H4 (cell line): ENCODE measurements at regions not wholly inside any gene's neighbourhood (a gene's known extent, or its start where the extent isn't known, plus 50 kb on each side); places are given as distances from the start of the nearest gene placed in this dataset.
"Not testable (repeated sequence)": the region's sequence is repeated elsewhere in the genome, so short reads cannot be mapped to it uniquely, and the experiment has no call there.

Experiments
- DNase-seq: peaks from one replicate; pipeline ENCODE4 v3.0.0-alpha.2; 2015; ENCODE audit warnings: low spot score

- DNase-seq, result peak; percentile 8
Measured at GRCh38 chr1:191498318-191498717, 659.9 kb upstream of the RGS18 start.

GRCh38 chr1:191498825-191499224 is 659.4 kb upstream of the RGS18 start:
- DNase-seq, result no peak

DNA sequence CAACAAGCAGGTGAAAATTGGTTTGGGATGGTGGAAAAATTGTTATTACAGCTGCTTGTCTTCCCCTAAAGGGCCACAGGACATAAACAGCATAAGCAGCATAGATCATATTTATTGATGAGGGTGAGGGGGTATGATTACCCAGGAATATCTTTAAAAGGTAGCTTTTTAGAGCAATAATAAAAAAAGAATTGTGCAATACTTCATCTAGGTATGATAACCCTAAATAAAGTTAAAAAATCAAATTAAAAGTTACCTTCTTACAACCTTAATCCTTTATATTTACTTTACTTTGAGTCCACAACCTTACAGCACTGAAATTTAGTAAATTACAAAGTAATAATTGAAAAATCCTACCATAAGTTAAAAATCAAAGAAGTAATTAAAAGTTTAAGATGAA is 653.3 kb upstream of the RGS18 start:
- DNase-seq, result no peak

DNA sequence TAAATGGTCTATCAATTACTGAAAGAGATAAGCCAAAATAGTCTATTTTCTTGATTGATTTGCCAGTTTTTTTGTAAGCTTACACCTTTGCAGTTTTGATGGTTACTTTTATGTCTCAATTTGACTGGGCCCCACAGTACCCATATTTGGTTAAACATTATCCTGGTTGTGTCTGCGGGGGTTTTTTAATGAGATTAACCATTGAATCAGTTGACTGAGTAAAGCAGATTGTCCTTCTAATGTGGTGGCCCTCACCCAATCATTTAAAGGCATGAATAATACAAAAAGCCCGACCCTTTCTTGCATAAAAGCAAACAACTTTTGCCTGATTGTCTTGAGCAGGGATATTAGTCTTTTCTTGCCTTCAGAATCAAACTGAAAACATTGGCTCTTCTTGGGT is 650.0 kb upstream of the RGS18 start:
- DNase-seq, result no peak

GRCh38 chr1:191511480-191511879 is 646.8 kb upstream of the RGS18 start:
- not testable (repeated sequence) for DNase-seq

DNA sequence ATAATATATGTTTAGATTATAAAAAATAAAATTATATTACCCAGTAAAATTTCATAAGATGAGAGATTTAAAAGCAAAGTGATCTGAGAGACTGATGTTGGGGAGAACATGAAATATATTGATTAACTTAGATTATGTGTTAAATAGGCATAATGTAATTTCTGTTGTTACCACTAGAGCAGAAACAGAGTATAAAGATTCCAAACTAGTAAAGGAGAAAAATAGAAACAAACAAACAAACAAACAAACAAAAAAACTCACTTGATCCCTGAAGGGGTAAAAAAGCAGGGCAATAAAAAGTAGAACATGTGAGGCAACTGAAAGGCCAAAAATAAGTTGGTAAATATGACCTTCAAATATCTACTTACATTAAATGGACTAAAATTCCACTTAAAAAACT is 640.4 kb upstream of the RGS18 start:
- DNase-seq, result no peak

DNA sequence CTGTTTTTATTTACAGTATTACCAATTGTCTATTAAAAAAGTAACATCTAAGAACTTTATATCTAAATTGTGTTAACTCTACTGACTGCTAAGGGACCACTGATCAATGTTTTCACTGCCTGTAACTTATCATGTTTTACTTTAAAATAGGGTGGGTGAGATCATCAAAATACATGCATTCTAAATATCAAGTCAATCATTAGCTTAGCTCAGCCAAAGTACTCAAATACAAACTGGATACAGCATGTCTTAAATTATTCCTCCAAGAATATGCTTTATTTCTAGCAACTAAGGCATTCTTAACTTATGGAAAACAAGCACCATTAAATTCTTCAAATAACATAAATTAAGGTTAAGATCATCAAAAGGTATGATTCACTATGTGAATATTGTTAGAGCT is 638.7 kb upstream of the RGS18 start:
- no peak for DNase-seq

DNA sequence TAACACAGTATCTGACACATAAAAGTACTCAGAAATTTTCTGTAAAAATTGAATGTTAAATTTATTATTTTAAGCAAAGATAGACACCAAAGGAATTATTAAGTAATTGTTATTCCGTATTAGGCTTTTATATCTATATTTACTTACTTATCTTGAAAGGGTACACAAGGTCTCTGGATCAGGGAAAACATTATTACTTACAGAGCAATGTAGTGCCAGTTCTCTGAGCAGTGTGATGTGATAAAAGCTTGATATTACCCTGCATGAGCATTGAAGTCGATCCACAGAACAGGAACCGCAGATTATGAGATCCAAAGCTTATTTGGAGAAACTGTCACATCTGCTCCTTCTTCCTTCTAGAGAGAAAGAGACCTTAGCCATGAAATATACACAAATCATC is 637.9 kb upstream of the RGS18 start:
- no peak for DNase-seq

DNA sequence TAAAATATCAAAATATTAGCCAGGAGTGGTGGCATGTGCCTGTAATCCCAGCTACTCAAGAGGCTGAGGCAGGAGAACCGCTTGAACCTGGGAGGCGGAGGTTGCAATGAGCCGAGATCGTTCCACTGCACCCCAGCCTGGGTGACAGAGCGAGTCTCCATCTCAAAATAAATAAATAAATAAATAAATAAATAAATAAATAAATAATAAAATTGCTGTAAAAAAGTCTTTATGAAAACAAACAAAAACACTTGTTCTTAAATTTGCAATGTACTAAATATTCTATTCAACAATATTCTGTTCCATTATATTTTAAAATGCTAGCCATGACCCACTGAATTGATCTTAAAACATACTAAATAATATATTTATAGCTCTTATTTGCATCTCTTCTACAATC is 632.3 kb upstream of the RGS18 start:
- not testable (repeated sequence) for DNase-seq

DNA sequence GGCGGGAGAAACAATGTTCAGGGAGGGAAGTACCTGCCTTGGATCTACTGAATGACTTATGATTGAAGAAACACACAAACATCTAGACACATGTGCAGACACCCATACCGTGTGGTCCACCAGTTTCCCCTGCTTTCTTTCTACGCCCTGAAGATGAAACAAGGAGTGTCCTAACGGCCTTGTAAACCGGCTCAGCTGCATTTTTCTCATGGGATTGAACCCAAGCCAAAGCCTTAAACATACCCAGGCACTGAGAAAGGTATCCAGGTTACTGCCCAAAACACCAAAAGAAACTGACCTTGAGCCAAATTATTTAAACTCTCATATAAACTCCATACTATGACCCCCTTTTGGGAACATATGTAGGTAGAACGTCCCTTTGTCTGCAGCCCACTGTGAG is 630.0 kb upstream of the RGS18 start:
- no peak for DNase-seq

DNA sequence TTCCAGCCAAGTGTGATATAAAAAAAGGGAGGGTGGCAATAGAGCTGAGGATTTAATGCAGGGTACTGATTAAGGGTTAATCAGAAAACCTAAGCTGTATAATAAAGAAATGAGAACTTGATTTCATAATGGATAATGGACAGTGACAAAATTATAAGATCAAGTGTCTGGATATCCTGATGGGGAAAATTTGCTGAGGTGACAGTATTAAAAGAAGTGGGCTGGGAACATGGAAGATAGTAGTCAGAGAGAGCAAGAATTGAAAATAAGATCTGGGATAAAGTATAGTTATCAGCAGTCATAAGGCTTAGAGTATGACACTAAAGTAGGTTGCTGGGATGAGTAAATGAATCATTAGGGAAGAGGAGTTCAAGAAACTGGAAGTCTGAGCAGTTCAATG is 627.3 kb upstream of the RGS18 start:
- DNase-seq, result no peak

GRCh38 chr1:191533254-191533653 is 625.0 kb upstream of the RGS18 start:
- DNase-seq, result no peak

DNA sequence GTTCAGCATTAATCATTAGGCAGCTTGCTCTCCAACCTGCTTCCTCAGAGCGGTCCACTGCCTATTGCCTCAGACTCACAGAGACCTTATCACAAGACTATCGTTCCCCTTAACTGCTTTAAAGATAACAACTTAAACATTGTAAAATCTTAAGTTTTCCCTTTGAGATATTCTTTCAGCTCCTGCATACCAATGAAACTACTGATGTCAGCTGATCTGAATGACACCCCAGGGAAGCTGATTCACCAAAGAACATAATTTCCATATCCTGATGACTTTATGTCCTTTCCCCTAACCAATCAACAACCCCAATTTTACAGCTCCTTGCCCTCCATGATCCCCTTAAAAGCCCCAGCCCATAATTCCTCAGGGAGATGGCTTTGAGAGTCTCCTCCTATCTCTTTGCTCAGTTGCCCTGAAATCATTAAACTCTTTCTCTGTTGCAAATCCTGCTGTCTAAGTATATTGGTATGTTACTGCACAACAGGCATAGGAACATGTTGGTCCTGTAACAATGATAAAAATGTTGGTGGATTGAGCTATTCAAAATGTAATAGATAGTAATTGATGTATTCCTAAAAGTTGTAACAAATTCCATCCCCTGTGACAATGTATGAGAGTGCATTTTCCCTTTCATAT is 621.4 kb upstream of the RGS18 start:
- DNase-seq, result no peak

GRCh38 chr1:191541758-191542157 is 616.5 kb upstream of the RGS18 start:
- no peak for DNase-seq

- no peak for DNase-seq
Measured at GRCh38 chr1:191542444-191542843, 615.8 kb upstream of the RGS18 start.

- no peak for DNase-seq
Measured at GRCh38 chr1:191546803-191547202, 611.5 kb upstream of the RGS18 start.

DNA sequence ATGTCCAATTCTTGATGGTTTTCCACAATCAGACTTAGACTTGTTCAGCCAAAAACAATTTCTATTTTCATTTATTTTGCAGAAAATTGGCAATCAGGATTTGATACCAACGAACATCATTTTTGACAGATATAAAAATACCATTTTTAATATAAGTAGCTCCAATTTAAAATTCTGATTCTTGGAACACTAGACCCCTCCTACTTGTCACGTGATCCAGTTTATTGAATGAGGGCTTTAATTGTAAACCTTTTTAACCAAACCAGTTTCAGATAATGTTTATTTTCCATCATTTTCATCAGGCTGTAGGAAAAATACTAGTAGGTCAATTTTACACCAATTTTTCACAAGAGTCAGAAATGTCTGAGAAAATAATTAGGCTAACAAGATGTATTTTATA is 607.2 kb upstream of the RGS18 start:
- DNase-seq, result no peak

DNA sequence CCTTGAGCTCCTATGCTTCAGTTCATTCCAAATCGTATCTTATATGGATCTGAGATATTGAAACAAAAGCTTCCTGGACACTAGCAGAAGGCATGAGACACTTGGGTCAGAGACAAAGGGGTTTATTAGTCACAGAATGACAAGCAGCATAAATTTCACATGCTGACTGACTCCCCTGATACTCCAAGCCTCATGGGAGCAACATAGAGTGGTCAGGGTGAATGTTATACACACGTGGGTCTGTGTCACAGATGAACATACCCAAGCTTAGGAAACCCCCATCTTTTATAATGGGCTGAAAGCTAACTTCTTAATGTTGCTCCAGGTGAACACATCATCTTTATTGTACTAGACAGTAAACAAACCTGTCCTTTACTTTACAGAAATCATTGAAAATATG is 599.9 kb upstream of the RGS18 start:
- DNase-seq, result no peak

- DNase-seq, result no peak
Measured at GRCh38 chr1:191561276-191561675, 597.0 kb upstream of the RGS18 start.

DNA sequence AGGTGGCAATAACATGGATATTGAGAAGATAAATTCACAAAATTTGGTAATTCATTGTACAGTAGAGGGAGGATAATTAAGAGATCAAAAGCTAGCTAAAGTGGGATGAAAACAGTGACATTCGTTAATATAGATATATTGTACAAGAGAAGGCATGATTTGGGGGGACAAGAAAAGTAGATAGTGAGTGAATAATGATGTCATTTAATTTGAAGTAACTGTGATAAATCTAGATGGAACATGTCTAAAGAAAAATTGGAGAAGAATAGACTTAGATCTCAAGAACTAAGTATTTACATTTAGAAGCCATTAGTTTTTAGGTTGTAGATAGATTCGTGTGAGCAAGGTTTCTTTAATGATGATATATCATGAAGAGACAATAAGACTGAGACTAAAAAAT is 594.0 kb upstream of the RGS18 start:
- DNase-seq, result no peak

DNA sequence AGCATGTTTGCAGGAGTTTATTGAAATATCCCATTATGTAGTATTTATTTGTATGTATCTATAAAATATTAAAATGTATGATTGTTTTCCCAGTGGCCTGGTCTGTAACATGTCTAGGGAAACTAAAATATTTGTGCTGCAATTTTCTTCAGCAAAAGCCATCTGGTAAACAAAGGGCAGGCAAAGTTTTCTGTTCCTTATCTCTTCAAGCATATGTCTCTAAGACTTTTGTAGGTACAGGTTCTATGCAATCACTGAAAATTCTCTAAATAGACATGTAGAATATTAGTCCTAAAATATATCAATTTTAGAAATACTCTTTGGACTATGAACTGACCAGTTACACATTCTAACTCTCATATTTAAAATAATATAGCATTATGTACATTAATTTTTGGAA is 585.8 kb upstream of the RGS18 start:
- DNase-seq, result no peak

DNA sequence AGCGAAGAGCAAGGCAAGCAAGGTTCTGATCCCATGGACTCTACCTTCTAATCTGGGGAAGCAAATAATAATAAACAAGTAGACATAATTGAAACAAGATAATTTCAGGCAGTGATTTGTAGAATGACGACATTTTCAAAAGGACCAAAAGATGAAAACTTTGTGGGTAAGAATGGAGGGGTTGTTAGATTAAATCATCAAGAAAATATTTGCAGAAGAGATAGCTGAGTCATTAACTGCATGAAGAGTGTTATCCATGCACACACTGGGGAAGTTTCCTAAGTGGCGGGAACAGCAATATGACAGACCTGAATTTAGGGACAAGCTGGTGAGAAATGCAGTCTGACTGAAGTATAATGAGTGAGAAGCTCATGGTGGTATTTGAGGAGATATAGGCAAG is 583.1 kb upstream of the RGS18 start:
- DNase-seq, result peak; percentile 6

- no peak for DNase-seq
Measured at GRCh38 chr1:191575746-191576145, 582.5 kb upstream of the RGS18 start.

GRCh38 chr1:191577213-191577612 is 581.0 kb upstream of the RGS18 start:
- DNase-seq, result no peak

DNA sequence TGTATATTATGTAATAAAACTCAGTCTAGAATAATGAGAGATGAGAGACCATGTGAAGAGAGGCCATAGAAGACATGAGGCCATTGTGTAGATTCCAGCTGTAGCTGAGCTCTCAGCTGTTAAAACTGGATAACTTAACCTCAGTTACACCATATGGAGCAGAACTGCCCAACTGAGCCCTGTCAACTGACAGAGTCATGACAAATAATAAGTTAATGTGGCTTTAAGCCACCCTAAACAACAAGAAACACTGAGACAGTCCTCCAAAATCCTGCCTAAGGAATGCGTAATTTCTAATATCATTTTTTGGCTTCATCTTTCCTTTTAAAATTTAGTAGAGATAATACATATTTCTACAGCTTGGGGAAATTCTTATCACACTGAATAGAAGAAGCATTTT is 580.0 kb upstream of the RGS18 start:
- no peak for DNase-seq
